OCI-LY3 (cell line): ENCODE measurements at regions not wholly inside any gene's neighbourhood (a gene's known extent, or its start where the extent isn't known, plus 50 kb on each side); places are given as distances from the start of the nearest gene placed in this dataset.

Experiments used
- EZH2phosphoT487 ChIP-seq: fragments of 200-600 bp; shearing (Covaris generic); IDR thresholded peaks from 2 replicates; pipeline ENCODE4 v1.6.1; 2018; ENCODE audit warnings: antibody characterized with exemption, mixed run types, low read depth
- TF ChIP-seq, protein P1 (sequence below): fragments of 200-600, 300-600 bp; sonication (generic); IDR thresholded peaks from 2 replicates; pipeline ENCODE4 v1.5.1; 2014; ENCODE audit warnings: antibody characterized with exemption, low read length, low read depth

DNA sequence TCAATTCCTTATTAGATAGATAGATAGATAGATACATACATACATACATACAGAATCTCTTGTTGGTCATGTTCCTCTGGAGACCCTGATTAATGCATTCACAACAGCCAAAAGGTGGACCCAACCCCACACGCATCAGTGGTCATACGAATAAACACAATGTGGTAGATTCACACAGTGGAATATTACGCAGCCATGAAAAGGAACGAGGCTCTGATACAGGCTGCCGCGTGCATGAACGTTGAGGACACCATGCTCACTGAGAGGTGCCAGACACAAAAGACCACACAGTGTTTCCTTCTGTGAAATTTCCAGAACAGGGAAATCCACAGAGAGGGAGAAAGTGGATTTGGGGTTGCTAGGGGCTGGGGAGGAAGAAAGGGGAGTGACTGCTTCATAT is 136.7 kb downstream of the CRLF2 start:
- TF ChIP-seq, protein P1, sequence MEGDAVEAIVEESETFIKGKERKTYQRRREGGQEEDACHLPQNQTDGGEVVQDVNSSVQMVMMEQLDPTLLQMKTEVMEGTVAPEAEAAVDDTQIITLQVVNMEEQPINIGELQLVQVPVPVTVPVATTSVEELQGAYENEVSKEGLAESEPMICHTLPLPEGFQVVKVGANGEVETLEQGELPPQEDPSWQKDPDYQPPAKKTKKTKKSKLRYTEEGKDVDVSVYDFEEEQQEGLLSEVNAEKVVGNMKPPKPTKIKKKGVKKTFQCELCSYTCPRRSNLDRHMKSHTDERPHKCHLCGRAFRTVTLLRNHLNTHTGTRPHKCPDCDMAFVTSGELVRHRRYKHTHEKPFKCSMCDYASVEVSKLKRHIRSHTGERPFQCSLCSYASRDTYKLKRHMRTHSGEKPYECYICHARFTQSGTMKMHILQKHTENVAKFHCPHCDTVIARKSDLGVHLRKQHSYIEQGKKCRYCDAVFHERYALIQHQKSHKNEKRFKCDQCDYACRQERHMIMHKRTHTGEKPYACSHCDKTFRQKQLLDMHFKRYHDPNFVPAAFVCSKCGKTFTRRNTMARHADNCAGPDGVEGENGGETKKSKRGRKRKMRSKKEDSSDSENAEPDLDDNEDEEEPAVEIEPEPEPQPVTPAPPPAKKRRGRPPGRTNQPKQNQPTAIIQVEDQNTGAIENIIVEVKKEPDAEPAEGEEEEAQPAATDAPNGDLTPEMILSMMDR = no peak
- TF ChIP-seq EZH2phosphoT487 = no peak
